NOMO-1 (cell line): ENCODE measurements at regions not wholly inside any gene's neighbourhood (a gene's known extent, or its start where the extent isn't known, plus 50 kb on each side); places are given as distances from the start of the nearest gene placed in this dataset.
A peak's percentile ranks its signal among the peaks of the same experiment; 100 is the strongest.

Experiments
- DNase-seq, 2 experiments: peaks; one replicate each; lab custom pipeline; 2025; ENCODE audit not compliant: unreplicated experiment in 2 of 2; lab: John Stamatoyannopoulos, UW

GRCh38 chr17:72534265-72534664 is 413.4 kb downstream of the SOX9 start:
- no peak for DNase-seq

- DNase-seq = no peak
These were observed 414.0 kb downstream of the SOX9 start for GRCh38 chr17:72534776-72535175.

GRCh38 chr17:72535346-72535745 is 414.5 kb downstream of the SOX9 start:
- no peak for DNase-seq

- no peak for DNase-seq
These were observed 415.0 kb downstream of the SOX9 start for GRCh38 chr17:72535779-72536178.

- DNase-seq = no peak
These were observed 416.0 kb downstream of the SOX9 start for GRCh38 chr17:72536788-72537187.

GRCh38 chr17:72538443-72538842 is 417.6 kb downstream of the SOX9 start:
- no peak for DNase-seq

GRCh38 chr17:72538901-72539352 is 418.1 kb downstream of the SOX9 start:
- no peak for DNase-seq

GRCh38 chr17:72539981-72540897 is 419.4 kb downstream of the SOX9 start:
- DNase-seq = peak; percentile 40 to 49

- DNase-seq = no peak
These were observed 421.5 kb downstream of the SOX9 start for GRCh38 chr17:72542317-72542716.

- DNase-seq = no peak
These were observed 424.9 kb downstream of the SOX9 start for GRCh38 chr17:72545766-72546165.

- DNase-seq = no peak
These were observed 432.4 kb downstream of the SOX9 start for GRCh38 chr17:72553051-72553755.

GRCh38 chr17:72554508-72554907 is 433.7 kb downstream of the SOX9 start:
- no peak for DNase-seq

- no peak for DNase-seq
These were observed 434.2 kb downstream of the SOX9 start for GRCh38 chr17:72555052-72555451.

GRCh38 chr17:72556944-72557826 is 436.4 kb downstream of the SOX9 start:
- DNase-seq = peak; percentile 16 to 54

- DNase-seq = no peak
These were observed 438.2 kb downstream of the SOX9 start for GRCh38 chr17:72558971-72559476.

GRCh38 chr17:72560303-72561247 is 439.8 kb downstream of the SOX9 start:
- peak; percentile 21 to 36 for DNase-seq

- no peak for DNase-seq
These were observed 440.4 kb downstream of the SOX9 start for GRCh38 chr17:72561266-72561665.

- no peak for DNase-seq
These were observed 440.9 kb downstream of the SOX9 start for GRCh38 chr17:72561680-72562079.

- no peak for DNase-seq
These were observed 441.9 kb downstream of the SOX9 start for GRCh38 chr17:72562615-72563188.
